Islet precursor cell (in vitro differentiated cells): ENCODE measurements at regions not wholly inside any gene's neighbourhood (a gene's known extent, or its start where the extent isn't known, plus 50 kb on each side); places are given as distances from the start of the nearest gene placed in this dataset.
A peak's percentile ranks its signal among the peaks of the same experiment; 100 is the strongest.

ENCODE experiments used
- DNase-seq: peaks from one replicate; pipeline ENCODE4 v3.0.0-alpha.2; 2018

DNA sequence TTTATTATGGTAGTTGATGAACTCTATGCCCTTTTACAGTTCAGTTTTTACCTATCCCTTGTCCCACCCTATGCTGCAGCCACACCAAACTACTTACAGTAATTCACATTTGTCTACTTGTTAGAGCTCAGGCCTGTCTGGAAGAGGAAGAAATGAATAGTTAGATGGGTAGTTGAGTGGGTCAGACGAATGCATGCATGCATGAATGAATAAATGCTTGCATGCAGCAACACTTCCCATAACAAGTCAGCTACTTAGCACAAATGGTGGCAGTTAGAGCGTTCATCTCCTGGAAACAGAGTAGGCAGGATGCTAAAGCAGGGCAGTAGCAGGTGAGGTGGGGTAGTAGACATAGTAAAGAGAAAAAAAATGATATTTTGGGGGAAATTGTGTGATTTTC lies 322.3 kb downstream of the NDFIP2 start:
- no peak for DNase-seq

DNA sequence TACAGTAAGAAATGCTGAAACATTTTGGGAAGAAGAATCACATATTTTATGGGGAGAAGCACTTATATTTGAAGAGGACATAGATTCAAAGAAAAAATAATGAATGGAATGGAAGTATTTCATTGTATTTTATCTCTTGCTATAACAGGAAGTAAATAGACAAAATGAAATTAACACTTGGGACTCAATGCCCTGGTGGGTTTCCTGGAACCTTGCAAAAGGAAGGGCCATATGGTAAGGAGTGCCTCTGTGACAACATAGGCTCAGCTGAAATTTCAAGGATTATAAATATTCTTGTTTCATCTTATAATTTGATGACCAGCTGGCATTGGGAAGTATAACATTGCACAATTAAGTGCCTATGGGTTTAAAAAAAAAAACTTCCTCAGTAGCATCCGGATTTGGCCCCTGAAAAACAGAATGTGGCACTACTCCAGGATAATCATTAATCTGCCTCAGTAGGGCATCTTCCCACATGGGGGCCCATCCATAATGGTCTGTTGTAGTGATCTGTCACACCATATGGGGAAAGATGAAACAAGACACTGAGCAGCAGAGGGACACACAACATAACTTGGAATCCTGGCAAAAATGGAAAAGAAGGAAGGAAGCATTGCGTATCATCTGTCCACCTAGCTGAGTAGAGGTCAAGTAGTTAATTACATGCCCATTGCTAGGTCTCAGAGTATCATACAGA lies 321.6 kb downstream of the NDFIP2 start:
- no peak for DNase-seq

DNA sequence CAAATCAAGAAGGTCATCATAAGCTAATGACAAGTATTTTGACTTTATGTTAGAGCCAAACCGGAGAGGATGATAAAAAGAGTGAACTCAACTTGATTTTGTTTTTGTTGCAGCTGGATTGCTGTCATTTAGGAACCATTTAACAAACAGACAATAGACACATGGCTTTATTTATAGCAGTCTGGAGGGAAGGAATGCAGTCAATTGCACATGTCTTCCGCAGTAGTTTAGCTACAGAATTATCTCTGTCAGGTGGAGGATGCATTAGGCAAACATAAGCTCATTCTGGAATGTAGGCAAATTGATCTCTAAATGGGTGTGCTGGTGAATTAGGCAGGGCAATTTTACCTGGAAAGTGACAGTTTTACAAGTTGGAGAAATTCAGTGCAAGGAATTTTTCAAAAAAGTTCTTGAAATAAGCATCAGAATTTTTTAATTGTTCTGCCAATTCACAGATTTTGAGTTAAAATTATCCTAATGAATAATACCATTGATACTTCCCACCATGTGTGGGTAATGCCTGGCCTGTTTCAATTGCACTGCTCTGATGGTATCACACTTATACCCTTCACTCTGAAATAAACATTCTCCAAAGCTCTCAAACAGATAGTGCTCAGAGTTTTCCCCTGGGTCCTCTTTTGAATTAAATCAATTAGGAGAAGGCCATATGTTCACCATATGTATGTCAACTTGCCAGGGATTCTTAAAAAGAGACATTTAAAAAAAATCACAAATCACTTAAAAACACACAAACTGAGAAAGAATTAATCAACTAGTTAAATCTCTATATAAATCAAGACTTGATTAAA lies 318.3 kb downstream of the NDFIP2 start:
- DNase-seq, result no peak

DNA sequence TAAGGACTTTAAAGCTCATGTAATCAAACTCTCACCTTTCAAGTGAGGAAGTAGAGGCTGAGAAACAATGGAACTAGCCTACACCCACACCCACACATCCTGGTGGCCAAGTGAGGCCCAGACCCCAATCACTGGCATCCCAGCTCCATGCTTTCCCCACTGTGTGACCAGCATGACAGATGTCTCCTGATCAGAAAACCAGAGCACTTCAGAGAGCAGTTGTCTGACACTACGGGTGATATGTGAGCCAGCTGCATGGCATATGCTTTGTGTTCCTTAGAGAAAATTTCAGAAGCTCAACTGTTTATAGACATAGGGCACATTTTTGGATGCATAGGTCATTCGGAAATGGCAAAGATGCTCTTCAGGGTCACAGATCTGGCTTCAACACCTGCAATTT lies 315.2 kb downstream of the NDFIP2 start:
- no peak for DNase-seq

DNA sequence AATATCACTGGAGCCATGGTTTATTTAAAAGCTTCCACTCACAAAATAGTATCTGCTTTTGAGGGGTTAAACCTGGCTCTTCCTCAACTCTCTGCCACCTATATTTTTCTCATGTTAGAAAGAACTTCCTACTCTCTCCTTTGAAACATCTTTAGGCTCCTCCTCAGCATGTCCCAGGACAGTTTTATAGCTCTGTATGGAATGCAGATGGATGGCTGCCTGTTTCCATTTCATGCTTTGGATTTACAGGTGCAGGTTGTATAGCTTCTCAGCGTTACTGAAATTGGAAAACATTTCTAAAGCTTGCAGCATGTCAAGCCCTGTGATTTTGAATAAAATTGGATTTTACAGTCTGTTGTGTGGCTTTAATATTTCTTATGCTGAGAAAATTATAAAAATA lies 314.0 kb downstream of the NDFIP2 start:
- no peak for DNase-seq

DNA sequence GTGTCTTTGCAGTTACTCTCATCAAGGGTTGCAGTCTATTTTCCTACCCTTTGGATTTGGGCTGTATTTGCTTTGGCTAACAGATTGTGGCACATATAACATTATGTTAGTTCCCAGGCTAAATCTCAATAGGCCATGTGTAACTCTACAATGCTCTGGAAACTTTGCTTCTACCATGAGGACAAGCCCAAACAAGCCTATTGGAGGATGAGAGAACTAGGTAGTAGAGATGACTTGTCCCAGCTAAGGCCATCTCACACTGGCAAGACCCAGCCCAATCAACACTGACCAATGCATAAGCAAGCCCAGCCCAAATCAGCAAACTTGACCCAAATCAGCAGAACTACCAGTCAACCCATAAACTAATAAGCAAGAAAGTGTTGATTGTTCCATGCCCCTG lies 311.8 kb downstream of the NDFIP2 start:
- DNase-seq, result no peak

DNA sequence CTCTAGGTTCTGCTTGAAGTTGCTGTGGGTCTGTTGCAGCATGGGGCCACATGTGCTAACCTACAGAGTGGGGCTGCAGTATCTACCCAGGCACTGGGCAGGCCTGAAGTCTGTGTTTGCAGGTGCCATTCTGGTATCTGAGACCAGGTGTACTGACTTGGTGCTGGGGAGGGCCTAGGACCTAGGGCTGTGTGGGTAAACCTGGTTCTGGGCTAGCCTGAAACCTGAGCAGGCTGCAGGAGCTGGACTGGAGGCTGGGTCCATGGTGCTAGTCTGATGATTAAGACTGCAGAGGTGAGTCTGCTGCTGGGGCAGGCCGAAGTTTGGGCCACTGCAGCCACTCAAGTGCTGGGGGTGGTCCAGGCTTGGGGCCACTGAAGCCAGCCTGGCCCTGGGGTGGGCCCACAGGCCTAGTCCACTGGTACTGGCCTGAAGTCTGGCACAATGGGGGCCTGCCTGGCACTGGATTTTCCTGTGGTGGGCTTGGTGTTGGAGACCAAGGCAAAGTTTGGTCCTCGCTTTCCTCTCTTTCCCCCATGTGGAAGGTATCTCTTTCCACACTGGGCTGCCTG lies 310.6 kb downstream of the NDFIP2 start:
- DNase-seq, result no peak

DNA sequence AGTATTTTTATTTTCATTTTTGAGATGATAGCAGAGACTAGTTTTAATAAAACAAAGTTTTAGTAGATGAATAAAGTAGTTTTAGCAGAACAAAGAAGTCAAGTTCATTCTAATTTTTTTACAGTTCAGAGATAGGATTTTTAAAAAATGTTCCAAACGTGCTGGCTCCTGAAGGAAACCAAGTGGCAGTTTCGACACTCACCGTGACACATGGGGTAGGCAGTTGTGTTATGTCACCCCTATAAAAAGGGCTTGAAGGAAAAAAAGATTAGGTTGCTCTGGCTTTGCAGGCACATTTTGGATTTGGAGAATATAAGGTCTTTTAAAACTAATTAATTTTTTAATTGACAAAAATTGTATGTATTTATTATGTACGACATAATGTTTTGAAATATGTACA lies 305.2 kb downstream of the NDFIP2 start:
- no peak for DNase-seq

DNA sequence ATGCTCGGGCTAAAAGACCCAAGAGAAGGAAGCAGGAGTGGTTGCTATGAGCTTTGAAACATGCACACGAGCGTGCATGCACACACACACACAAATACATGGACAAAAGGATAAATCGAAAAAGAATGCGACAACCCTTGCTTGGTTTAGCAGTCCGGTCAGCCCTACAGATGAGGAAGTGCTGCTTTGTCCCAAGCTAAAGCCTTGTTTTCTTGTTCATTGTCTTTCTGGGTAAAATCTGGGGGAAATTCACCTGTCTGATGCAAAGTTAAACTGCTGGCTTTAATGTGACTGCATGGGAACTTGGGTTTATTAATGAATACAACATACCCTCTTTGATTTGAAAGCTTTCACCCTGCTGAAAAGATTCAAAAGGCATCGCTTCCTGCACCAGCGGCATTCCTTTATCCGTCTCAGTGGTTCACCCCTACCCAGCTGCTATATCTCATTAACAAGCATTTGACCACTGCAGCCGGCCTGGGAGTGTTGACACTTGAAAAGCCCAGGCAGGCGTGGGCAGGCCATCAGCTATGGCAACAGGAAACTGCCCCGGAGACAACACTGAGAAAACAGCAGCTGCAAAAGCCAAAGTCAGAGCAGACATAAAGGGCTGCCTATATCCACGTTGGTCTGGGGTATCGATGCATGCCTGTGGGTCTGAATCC lies 301.7 kb downstream of the NDFIP2 start:
- peak; percentile 95 for DNase-seq

DNA sequence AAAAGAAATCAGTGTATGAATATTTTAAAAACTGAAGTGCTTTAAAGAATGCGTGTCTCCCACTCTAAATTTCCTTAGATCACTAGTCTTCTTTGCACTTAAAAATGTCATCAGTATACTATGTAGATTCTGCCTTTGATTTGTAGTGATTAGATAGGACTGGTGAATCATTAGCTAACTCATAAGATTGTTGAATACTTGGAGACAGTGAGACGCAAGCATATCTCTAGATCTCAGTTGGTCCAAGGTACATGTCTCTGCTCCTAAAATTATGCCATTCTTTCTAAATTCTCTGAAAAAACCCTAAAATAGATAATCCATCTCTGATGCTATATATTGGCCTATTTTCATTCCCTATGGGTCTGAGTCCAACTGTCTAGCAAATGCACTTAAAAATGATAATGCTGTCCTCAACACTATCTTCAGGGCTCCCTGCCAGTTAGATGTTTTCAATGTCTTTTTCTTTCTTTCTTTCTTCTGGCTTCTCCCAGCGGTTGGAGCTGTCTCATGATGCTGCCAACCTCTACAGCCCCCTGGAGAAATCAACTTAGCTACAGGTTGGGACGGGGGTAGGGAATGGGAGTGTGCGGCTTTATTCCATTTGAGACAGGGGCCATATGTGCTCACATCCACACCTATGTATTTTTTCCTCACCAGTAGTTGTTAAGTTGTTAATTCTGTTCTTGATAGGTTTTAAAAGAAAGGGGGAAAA lies 301.0 kb downstream of the NDFIP2 start:
- DNase-seq, result no peak

DNA sequence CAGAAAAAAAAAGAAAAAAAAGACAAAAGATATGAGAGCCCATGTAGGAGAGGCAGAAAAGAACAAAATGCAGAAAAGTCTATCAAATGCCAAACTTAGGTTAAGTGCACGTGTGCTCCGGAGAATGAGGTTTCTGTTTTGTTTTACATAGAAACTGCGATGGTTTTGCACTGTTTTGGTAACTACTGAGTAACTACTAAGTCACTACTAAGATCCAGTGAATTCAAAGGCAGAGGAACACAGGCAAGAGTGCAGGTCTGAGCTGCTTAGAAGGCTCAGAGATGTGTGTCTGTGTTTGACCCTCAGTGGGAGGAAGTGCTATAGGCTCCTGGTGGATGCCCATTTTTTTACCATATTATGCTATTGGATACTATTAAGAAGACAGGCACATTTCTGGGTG lies 299.3 kb downstream of the NDFIP2 start:
- DNase-seq, result no peak

DNA sequence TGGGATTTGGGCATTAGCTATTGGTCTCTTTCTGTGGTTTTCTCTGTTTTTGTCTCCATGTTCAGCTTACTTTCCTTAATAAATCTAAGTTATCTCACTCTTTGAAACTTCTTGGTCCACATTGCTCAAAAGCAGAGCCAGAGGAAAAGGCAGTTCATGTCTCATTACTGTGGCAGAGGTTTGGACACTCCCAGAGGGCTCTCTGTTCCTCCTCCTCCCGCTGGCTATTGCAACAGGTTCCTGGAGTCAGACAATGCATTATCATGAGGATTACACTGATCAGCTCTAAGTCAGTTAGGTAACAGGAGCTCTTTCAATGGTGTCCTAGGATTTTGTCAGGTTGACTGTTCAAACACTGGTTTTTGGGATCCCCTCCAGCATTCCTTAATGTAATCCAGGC lies 298.8 kb downstream of the NDFIP2 start:
- DNase-seq, result peak; percentile 62

DNA sequence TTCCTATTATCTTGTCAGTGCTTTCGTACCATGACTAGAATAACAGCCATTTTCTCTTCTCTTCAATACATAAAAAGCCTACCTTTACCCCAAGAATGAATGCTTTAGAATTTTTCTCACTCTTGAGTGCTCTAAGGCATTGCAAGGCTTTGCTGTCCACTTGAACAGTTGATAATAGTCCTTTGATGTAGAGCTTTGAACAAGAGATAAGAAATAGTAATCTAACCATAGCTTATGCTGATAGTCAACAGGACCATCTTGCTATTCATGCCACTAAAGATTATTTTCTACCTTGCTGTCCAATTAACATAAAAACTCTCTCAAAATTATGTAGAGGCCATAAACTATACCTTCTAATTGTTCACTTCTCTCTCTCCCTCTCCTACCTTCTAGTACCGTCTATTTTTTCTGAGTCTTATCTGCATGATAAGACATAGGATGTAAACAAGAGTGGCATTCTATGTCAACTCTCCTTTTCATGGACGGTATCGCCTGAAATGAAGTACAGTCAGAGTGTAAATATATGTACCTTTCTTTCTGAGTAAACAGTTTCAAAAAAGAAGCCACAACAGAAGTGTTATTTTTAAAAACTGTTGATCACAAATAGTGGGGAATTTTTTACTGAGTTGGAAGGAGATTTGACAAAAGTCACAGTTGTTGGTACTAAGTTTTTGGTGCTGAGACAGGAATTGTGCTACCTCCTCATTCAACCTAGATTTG lies 297.9 kb downstream of the NDFIP2 start:
- no peak for DNase-seq

DNA sequence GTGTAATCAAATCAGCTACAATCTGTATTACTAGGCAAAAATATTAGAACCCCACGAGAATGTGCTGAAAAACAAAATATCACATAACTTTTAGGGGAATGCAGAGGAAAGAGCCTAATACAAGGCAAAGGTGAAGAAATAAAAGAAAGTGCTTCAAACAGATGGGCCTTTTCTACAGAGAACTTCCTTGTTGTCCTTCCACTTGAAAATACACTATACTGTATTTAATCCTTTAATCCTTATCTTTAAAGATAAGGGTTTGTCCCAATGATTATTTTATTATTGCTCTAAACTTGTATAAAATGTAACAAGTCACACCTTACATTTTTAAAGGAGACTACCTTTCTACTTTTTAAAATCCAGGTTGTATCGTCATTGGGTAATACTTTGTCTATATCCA lies 296.5 kb downstream of the NDFIP2 start:
- DNase-seq, result no peak

DNA sequence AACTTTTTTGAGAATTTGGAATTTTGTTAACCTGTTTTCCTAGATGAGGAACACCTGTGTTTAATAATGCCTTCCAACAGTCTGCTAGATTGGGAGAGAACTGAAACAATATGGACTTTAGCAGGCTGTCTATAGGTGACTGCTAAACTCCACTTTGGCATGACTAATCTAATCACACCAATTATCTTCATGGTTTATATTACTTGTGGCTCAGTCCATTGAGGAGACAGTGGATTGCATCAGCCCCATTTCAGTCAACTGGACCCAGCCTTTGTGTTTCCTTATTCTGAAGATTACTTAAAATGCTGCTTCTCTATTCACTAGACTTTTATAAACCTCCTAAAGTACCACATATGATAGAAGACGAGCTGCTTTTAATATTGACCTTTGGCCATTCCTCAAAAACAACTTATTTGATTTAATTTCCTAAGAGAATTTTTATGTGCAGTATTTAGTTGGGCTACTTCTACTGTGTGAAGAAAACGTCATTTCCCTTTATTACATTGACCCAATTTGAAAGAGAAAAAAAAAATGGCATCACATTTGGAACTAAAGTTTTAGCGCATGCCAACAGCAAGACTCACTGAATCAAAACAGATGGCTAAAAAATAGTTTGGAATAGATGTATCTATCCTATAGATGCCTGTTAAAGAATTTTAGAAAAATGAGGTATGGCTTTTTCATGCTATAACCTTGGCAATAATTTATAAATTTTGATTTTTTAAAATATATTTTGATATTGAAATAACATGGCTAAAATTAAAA lies 295.8 kb downstream of the NDFIP2 start:
- DNase-seq, result no peak

DNA sequence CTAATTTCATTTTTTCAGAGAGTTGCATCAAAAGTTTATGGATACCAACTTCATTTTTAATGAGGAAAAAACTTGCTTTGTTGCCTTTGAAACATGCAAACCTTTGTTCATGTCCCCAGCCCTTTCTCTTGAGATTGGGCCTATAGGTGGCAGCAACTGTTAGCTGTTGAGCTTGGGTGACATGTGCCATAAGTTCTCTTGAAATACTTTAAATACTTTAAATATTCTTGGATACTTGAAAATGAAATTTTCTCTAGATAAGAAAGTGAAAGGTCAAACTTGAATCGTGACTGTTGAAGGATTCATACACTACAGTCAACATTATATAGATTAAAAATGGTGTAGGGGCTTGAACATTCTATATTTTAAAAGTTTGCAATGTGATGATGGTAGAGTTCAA lies 294.9 kb downstream of the NDFIP2 start:
- peak; percentile 69 for DNase-seq

DNA sequence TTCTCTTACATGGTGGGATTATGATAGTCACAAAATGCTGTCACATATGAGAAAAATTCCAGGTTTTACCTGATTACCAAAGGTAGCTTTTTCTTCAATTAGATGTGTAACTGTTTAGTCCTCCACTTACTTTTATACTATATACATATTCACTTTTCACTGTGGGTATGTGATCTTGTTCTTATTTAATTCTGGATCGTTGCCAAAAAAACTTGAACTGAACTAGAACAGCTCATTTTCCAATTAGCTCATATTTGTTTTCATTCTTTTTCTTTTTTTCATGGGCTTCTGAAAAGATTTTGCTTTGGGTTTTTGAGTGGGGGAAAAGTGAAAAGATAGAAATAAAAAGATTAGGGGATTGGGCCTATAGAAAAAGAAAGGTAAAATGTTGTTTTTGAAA lies 291.9 kb downstream of the NDFIP2 start:
- DNase-seq, result no peak

DNA sequence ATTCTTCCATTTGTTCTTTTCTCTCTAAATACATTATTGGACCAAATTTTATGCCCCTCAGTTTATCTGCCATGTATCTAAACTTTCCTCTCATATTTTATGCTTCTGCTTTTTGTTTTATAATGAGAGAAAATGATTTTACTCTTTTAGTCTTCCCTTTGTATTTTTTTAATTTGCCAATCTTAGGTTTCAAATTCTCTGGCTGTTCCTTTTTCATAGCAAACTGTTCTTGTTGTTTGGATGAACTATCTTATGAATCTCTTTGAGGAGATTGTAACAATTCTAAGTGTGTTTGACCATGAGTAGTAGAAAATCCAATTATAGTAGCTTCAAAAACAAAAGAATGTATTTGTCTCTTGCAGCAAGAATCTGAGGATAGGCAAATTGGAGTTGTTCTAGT lies 290.5 kb downstream of the NDFIP2 start:
- DNase-seq, result no peak

DNA sequence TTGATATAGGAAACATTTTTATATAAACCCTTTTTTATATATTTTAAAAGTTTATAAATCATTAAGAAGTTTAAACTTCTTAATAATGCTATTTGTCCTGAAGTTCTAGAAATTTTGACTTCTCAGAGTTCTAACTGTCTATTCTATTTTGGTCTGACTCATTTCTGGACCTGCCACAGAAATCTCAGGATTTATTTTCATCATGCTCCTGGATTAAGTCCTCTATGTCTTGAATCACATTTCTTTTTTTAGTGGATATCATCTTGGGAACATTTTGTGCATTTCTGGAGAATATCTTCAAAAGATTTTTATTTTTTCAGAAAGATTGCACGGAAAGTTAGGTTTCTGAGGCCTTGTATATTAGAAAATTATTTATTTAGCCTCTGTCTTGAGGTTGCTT lies 289.1 kb downstream of the NDFIP2 start:
- DNase-seq, result no peak

DNA sequence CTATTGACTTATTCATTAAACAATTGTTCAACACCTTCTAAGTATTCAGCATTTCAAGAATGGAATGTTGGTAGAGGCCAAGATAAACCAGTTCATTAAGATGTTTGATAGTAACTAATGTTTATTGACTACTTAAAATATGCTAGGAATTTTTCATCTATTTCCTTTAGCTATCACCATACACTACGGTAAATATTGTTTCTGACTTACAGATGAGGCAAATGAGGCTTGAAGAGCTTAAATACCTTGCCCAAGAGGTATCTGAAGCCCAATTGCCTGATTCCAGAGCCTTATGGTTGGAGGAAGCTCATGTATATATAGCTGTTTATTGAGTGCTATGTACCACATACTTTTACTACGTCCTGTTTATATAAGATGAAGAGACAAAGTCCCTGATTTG lies 286.2 kb downstream of the NDFIP2 start:
- DNase-seq, result no peak

DNA sequence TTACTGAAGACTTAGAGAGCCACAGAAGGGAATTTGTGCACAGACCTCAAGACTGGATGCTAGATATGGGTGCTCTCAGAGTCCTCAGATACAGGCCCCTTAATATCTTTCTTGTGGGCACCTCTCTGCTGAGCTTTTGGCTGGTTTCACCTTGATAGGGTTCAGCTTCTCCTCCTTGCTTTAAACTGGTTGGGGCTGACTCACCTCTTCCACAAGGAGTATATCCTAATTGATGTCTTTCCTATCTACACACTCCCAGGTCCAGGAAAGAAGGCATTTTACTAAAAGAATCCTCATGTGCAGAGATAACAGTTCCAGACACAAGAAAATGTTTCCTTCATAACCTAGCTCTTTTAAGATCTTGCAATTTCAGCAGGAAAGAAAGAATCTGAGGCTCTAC lies 284.4 kb downstream of the NDFIP2 start:
- no peak for DNase-seq
